HepG2 (cell line): ENCODE measurements at regions not wholly inside any gene's neighbourhood (a gene's known extent, or its start where the extent isn't known, plus 50 kb on each side); places are given as distances from the start of the nearest gene placed in this dataset.
"Not testable (repeated sequence)": the region's sequence is repeated elsewhere in the genome, so short reads cannot be mapped to it uniquely, and the experiment has no call there.

Experiments used
- ATAC-seq: fragments of 200-7000 bp; cut with Tn5 transposase; 3 replicates; pipeline ENCODE4 v1.9.1; 2020; ENCODE audit warnings: mild to moderate bottlenecking, moderate library complexity
- BruUV-seq: library from RNA; stranded (reverse); fragments of 400-500 nt; replicated peaks from 2 replicates; lab custom pipeline; 2021; lab: Mats Ljungman, UMichigan
- CTCF ChIA-PET: fragments of 300-600 bp; formaldehyde crosslinking; extraction: SDS; loops from one replicate; lab custom pipeline; 2021; ENCODE audit warnings: low total read pairs, inconsistent platforms, low intra/inter-chr PET ratio; lab: Yijun Ruan, JAX
- POLR2A ChIA-PET: fragments of 350-600 bp; sonication (Branson Sonifier 250); formaldehyde crosslinking; loops from one replicate; lab custom pipeline; 2020; ENCODE audit warnings: antibody characterized with exemption, inconsistent platforms; lab: Yijun Ruan, JAX
- DNase-seq: peaks from one replicate; pipeline ENCODE4 v3.0.0-alpha.2; 2015; ENCODE audit warnings: low spot score
- FAIRE-seq: peaks from 3 replicates; lab custom pipeline; 2011; peaks lifted over from hg19 to GRCh38; lab: Jason Lieb, UNC
- H2AFZ ChIP-seq: one replicate; pipeline ENCODE4 v1.6.1; 2011; ENCODE audit warnings: low read length, inconsistent platforms
- H3K27ac ChIP-seq: fragments of 300-600 bp; 3 replicates; pipeline ENCODE4 v1.8.0; 2011; ENCODE audit warnings: mixed run types, mild to moderate bottlenecking, mixed read lengths, low read length, inconsistent platforms; ENCODE audit not compliant: insufficient read depth; ENCODE audit errors: extremely low read length
- H3K27me3 ChIP-seq, 2 experiments: fragments of 200-600 bp in 1 of 2; 2 replicates in 1 of 2; 3 replicates in 1 of 2; pipeline versions ENCODE4 v1.6.0 to v1.8.0; 2011; ENCODE audit warnings: low read length in 2 of 2, mild to moderate bottlenecking in 2 of 2, moderate library complexity in 2 of 2, inconsistent platforms in 1 of 2; ENCODE audit not compliant: insufficient read depth in 2 of 2, control insufficient read depth in 1 of 2
- H3K36me3 ChIP-seq, 2 experiments: fragments of 200-600 bp in 1 of 2; replicated peaks in 1 of 2; 2 replicates in 1 of 2; 3 replicates in 1 of 2; pipeline versions ENCODE4 v1.5.1 to v1.8.0; 2011; ENCODE audit warnings: low read length in 2 of 2, inconsistent platforms in 1 of 2; ENCODE audit not compliant: insufficient read depth in 2 of 2, control insufficient read depth in 1 of 2
- H3K4me1 ChIP-seq: 2 replicates; pipeline ENCODE4 v1.5.1; 2012; ENCODE audit warnings: low read length, inconsistent platforms; ENCODE audit not compliant: insufficient read depth
- H3K4me2 ChIP-seq: 2 replicates; pipeline ENCODE4 v1.6.0; 2011; ENCODE audit warnings: low read depth, low read length, inconsistent platforms
- H3K4me3 ChIP-seq, 3 experiments: fragments of 200-600 bp in 1 of 3; sonication (generic), shearing (Covaris generic) in 1 of 3; replicated peaks in 1 of 3; 2 replicates each; pipeline ENCODE4 v1.5.1; 2011 to 2016; ENCODE audit warnings: low read length in 3 of 3, inconsistent platforms in 2 of 3, low read depth in 2 of 3, mild to moderate bottlenecking in 2 of 3, control low read depth in 1 of 3, mixed read lengths in 1 of 3; ENCODE audit not compliant: insufficient read depth in 1 of 3
- H3K79me2 ChIP-seq: one replicate; pipeline ENCODE4 v1.6.1; 2011; ENCODE audit warnings: low read length, inconsistent platforms; ENCODE audit not compliant: insufficient read depth
- H3K9ac ChIP-seq: 2 replicates; pipeline ENCODE4 v1.6.0; 2011; ENCODE audit warnings: mild to moderate bottlenecking, low read depth, low read length, inconsistent platforms; ENCODE audit not compliant: insufficient read depth
- H3K9me3 ChIP-seq: 2 replicates; pipeline ENCODE4 v1.5.1; 2012; ENCODE audit warnings: mild to moderate bottlenecking, low read length
- H4K20me1 ChIP-seq: 2 replicates; pipeline ENCODE4 v1.6.0; 2011; ENCODE audit warnings: inconsistent platforms, mild to moderate bottlenecking, low read length, moderate library complexity; ENCODE audit not compliant: insufficient read depth
- DBP ChIP-seq: sonication (generic); formaldehyde crosslinking; IDR thresholded peaks from 2 replicates; pipeline ENCODE4 v1.4.0; 2020; ENCODE audit warnings: missing genetic modification reagents; ENCODE audit errors: not compliant biosample characterization
- DDIT3 ChIP-seq: sonication (generic); formaldehyde crosslinking; IDR thresholded peaks from 2 replicates; pipeline ENCODE4 v1.4.0; 2020; ENCODE audit warnings: mild to moderate bottlenecking, missing genetic modification reagents
- IRF9 ChIP-seq: sonication (generic); formaldehyde crosslinking; IDR thresholded peaks from 2 replicates; pipeline ENCODE4 v1.8.0; 2022; ENCODE audit warnings: missing genetic modification reagents, mild to moderate bottlenecking, borderline replicate concordance
- MZF1 ChIP-seq: sonication (generic); formaldehyde crosslinking; IDR thresholded peaks from 2 replicates; pipeline ENCODE4 v1.8.1; 2023; ENCODE audit warnings: mild to moderate bottlenecking, missing genetic modification reagents, borderline replicate concordance
- ZNF569 ChIP-seq: sonication (generic); formaldehyde crosslinking; IDR thresholded peaks from 2 replicates; pipeline ENCODE4 v1.5.0; 2020; ENCODE audit warnings: mild to moderate bottlenecking, missing genetic modification reagents, moderate library complexity, borderline replicate concordance
- ZNF574 ChIP-seq: sonication (generic); formaldehyde crosslinking; IDR thresholded peaks from 2 replicates; pipeline ENCODE4 v1.4.0; 2020; ENCODE audit warnings: missing genetic modification reagents
- WGBS: methylation state at CpG from one replicate; pipeline ENCODE4 v1.1.6; 2017; ENCODE audit warnings: low lambda C conversion rate; 5-methylcytosine and 5-hydroxymethylcytosine counted together
- in situ Hi-C: cut with HindIII; loops from 2 replicates; pipeline ENCODE4 v1.10.0; 2017; ENCODE audit warnings: low pct_unique_long_range_greater_than_20kb; ENCODE audit not compliant: extremely low pct_ligation_motif_present
- intact Hi-C: fragments of 100-400 bp; cut with micrococcal nuclease; formaldehyde crosslinking; loops from one replicate; pipeline ENCODE4 v1.10.0; 2022; ENCODE audit not compliant: unreplicated experiment

GRCh38 chr15:20376872-20377271 is 164.7 kb downstream of the GOLGA6L6 start:
- no TSS peak for BruUV-seq
- H3K9ac ChIP-seq: no peak overlapping the region
- H4K20me1 ChIP-seq: no peaks in the 10 kb centered on the region
- H3K27ac ChIP-seq: no peak overlapping the region
- H3K36me3 ChIP-seq: no peaks in the 10 kb centered on the region
- H3K4me2 ChIP-seq: no peak overlapping the region
- H3K27me3 ChIP-seq: no peaks in the 10 kb centered on the region
- no peaks in the 10 kb centered on the region for H3K9me3 ChIP-seq
- CTCF ChIA-PET: no interaction called here
- in situ Hi-C loops (no loop called here), intact Hi-C loops (no loop called here)
- no peaks in the 10 kb centered on the region for H3K79me2 ChIP-seq
- ATAC-seq (no peak), DNase-seq (no peak), FAIRE-seq (no peak)
- no peak overlapping the region for H3K4me3 ChIP-seq
- TF ChIP-seq DDIT3 (no peak), IRF9 (no peak), MZF1 (no peak), ZNF574 (no peak), ZNF569 (CRISPR knock-in tag) (no peak), DBP (CRISPR knock-in tag) (no peak)
- no peaks in the 10 kb centered on the region for H3K4me1 ChIP-seq
- WGBS: 9% methylated on average over 5 of the region's 5 CpGs
- no peak overlapping the region for H2AFZ ChIP-seq
- POLR2A ChIA-PET: no interaction called here

- H3K36me3 ChIP-seq, H4K20me1 ChIP-seq, POLR2A ChIA-PET, intact Hi-C loops, H3K27me3 ChIP-seq, H3K27ac ChIP-seq, DNase-seq, FAIRE-seq, CTCF ChIA-PET, ATAC-seq, H3K9ac ChIP-seq, H3K9me3 ChIP-seq, H2AFZ ChIP-seq, H3K4me1 ChIP-seq, H3K79me2 ChIP-seq, in situ Hi-C loops, H3K4me3 ChIP-seq, BruUV-seq, H3K4me2 ChIP-seq: not testable (repeated sequence)
Measured at GRCh38 chr15:20372416-20372815, 169.2 kb downstream of the GOLGA6L6 start.
